ENCODE measurements at regions not wholly inside any gene's neighbourhood (a gene's known extent, or its start where the extent isn't known, plus 50 kb on each side); places are given as distances from the start of the nearest gene placed in this dataset.
"Not testable (repeated sequence)": the region's sequence is repeated elsewhere in the genome, so short reads cannot be mapped to it uniquely, and the experiment has no call there.

DNA sequence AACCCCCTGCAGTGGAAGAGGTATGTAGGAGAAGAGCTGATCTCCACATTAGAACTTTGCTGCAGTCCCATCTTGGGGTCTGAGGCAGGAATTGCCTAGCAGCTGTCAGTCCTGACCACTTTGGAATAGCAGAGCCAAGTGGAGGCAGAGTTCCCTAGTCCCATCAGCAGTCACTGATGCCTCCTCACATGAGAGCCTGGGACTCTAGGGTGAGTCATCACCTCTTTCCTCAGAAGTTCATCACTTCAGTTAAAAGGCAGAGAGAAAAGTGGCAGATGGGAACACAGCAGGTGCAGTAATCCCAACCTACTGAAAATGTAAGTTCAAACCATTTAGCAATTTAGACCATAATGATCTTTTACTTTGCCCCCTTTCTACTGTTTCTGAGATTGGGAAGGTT is 73.9 kb upstream of the MED14 start:
- Histone ChIP-seq H3K14ac (ENCODE audit: insufficient read length) (no peak overlapping the region), H3K79me2 (ENCODE audit: control insufficient read depth in 1 of 2, insufficient read depth in 2 of 2, low read length in 2 of 2) (no peaks in the 10 kb centered on the region), H3K4me1 (replicated peaks in 1 of 4; ENCODE audit: control insufficient read depth in 3 of 4, insufficient read depth in 4 of 4, low read length in 3 of 4) (peaks cover 0 to 2% (median 0%) of the 10 kb centered on the region in 4 experiments; a peak in 1 of 7 replicates), H2BK12ac (ENCODE audit: low read depth, low read length) (no peak overlapping the region), H3K79me1 (ENCODE audit: low read depth, low read length) (no peaks in the 10 kb centered on the region), H3K4me3 (ENCODE audit: extremely low read depth in 1 of 4, insufficient read depth in 2 of 4, low read depth in 3 of 4, low read length in 4 of 4) (no peak overlapping the region), H3K27ac (ENCODE audit: low read depth, low read length) (no peak overlapping the region), H3K18ac (ENCODE audit: extremely low read depth, low read length) (no peak overlapping the region; the same call in 1 of the 2 replicates), H3K23me2 (ENCODE audit: low read depth, low read length) (no peaks in the 10 kb centered on the region), H4K20me1 (replicated peaks in 1 of 2; ENCODE audit: control insufficient read depth in 1 of 2, insufficient read depth in 2 of 2, low read length in 2 of 2) (no peaks in the 10 kb centered on the region), H3K23ac (ENCODE audit: insufficient read length) (no peak overlapping the region), H3K27me3 (replicated peaks in 1 of 4; ENCODE audit: control insufficient read depth in 3 of 4, extremely low read depth in 1 of 4, insufficient read depth in 3 of 4, low read length in 3 of 4) (no peaks in the 10 kb centered on the region), H2BK15ac (ENCODE audit: low read length) (no peak overlapping the region), H3K4me2 (ENCODE audit: insufficient read depth in 1 of 2, low read depth in 2 of 2, low read length in 2 of 2) (no peak overlapping the region), H3K9me3 (ENCODE audit: insufficient read depth in 2 of 2, low read depth in 1 of 2, low read length in 1 of 2) (no peaks in the 10 kb centered on the region), H3K9ac (replicated peaks in 1 of 4; ENCODE audit: extremely low read depth in 1 of 4, low read depth in 3 of 4, low read length in 3 of 4) (no peak overlapping the region), H2AFZ (ENCODE audit: low read length) (no peak overlapping the region), H4K5ac (ENCODE audit: insufficient read length, low read depth, low read length) (no peak overlapping the region), H3K56ac (replicated peaks; ENCODE audit: insufficient read length, low read depth, low read length) (no peak overlapping the region), H4K91ac (replicated peaks; ENCODE audit: insufficient read length, low read length) (no peak overlapping the region), H2BK5ac (ENCODE audit: low read depth, low read length) (no peak overlapping the region), H3K4ac (replicated peaks; ENCODE audit: insufficient read length, low read depth, low read length) (no peak overlapping the region), H2BK120ac (replicated peaks; ENCODE audit: low read depth, low read length) (no peak overlapping the region), H2AK5ac (ENCODE audit: low read depth, low read length) (no peak overlapping the region), H3K36me3 (ENCODE audit: control insufficient read depth in 2 of 4, insufficient read depth in 4 of 4, low read length in 3 of 4) (no peaks in the 10 kb centered on the region), H4K8ac (ENCODE audit: extremely low read depth, insufficient read depth, low read length) (no peak overlapping the region), H2BK20ac (ENCODE audit: low read length) (no peak overlapping the region)
- TF ChIP-seq JUND (IDR thresholded peaks at IDR 0.05; ENCODE audit: low read length): no peak
- POLR2A ChIA-PET (ENCODE audit: partially characterized antibody): no interaction called here
- CTCF ChIA-PET (ENCODE audit: partially characterized antibody): no interaction called here
- DNase-seq (ENCODE audit: low read depth in 1 of 2, low spot score in 2 of 2) (no peak), FAIRE-seq (no peak)

DNA sequence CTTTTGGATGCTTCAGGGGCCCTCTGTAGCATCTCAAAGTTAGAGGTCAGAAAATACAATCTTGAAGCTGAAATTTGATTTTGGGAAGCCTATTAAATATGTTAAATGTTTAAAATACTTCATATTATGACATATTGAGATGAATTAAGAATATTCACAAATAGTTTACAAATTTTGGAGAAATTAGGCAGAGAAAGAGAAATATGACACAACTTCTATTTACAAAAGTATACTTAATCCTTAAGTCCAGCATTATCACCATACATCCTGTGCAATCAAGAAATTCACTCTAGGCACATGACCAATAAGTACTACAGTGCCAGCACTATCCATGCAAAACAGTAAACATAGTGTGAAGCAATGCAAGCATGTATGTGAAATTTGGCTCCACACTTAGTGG is 79.7 kb upstream of the MED14 start:
- H4K20me1 ChIP-seq (replicated peaks in 1 of 2; ENCODE audit: control insufficient read depth in 1 of 2, insufficient read depth in 2 of 2, low read length in 2 of 2); H2BK20ac ChIP-seq (ENCODE audit: low read length); H3K4ac ChIP-seq (replicated peaks; ENCODE audit: insufficient read length, low read depth, low read length); H3K18ac ChIP-seq (ENCODE audit: extremely low read depth, low read length); H3K56ac ChIP-seq (replicated peaks; ENCODE audit: insufficient read length, low read depth, low read length); CTCF ChIA-PET (ENCODE audit: partially characterized antibody); H3K4me1 ChIP-seq (replicated peaks in 1 of 4; ENCODE audit: control insufficient read depth in 3 of 4, insufficient read depth in 4 of 4, low read length in 3 of 4); H3K4me2 ChIP-seq (ENCODE audit: insufficient read depth in 1 of 2, low read depth in 2 of 2, low read length in 2 of 2); H3K4me3 ChIP-seq (ENCODE audit: extremely low read depth in 1 of 4, insufficient read depth in 2 of 4, low read depth in 3 of 4, low read length in 4 of 4); H3K23me2 ChIP-seq (ENCODE audit: low read depth, low read length); H3K9ac ChIP-seq (replicated peaks in 1 of 4; ENCODE audit: extremely low read depth in 1 of 4, low read depth in 3 of 4, low read length in 3 of 4); H3K27ac ChIP-seq (ENCODE audit: low read depth, low read length); H3K79me1 ChIP-seq (ENCODE audit: low read depth, low read length); H2BK15ac ChIP-seq (ENCODE audit: low read length); H3K23ac ChIP-seq (ENCODE audit: insufficient read length); H2AFZ ChIP-seq (ENCODE audit: low read length); FAIRE-seq; H3K27me3 ChIP-seq (replicated peaks in 1 of 4; ENCODE audit: control insufficient read depth in 3 of 4, extremely low read depth in 1 of 4, insufficient read depth in 3 of 4, low read length in 3 of 4); H3K14ac ChIP-seq (ENCODE audit: insufficient read length); H3K79me2 ChIP-seq (ENCODE audit: control insufficient read depth in 1 of 2, insufficient read depth in 2 of 2, low read length in 2 of 2); H2AK5ac ChIP-seq (ENCODE audit: low read depth, low read length); H2BK5ac ChIP-seq (ENCODE audit: low read depth, low read length); H4K91ac ChIP-seq (replicated peaks; ENCODE audit: insufficient read length, low read length); H2BK12ac ChIP-seq (ENCODE audit: low read depth, low read length); H3K9me3 ChIP-seq (ENCODE audit: insufficient read depth in 2 of 2, low read depth in 1 of 2, low read length in 1 of 2); H2BK120ac ChIP-seq (replicated peaks; ENCODE audit: low read depth, low read length); POLR2A ChIA-PET (ENCODE audit: partially characterized antibody); DNase-seq (ENCODE audit: low read depth in 1 of 2, low spot score in 2 of 2); H3K36me3 ChIP-seq (ENCODE audit: control insufficient read depth in 2 of 4, insufficient read depth in 4 of 4, low read length in 3 of 4); H4K8ac ChIP-seq (ENCODE audit: extremely low read depth, insufficient read depth, low read length); H4K5ac ChIP-seq (ENCODE audit: insufficient read length, low read depth, low read length): not testable (repeated sequence)

All from H1 (cell line).